ENCODE measurements at regions not wholly inside any gene's neighbourhood (a gene's known extent, or its start where the extent isn't known, plus 50 kb on each side); places are given as distances from the start of the nearest gene placed in this dataset.

DNA sequence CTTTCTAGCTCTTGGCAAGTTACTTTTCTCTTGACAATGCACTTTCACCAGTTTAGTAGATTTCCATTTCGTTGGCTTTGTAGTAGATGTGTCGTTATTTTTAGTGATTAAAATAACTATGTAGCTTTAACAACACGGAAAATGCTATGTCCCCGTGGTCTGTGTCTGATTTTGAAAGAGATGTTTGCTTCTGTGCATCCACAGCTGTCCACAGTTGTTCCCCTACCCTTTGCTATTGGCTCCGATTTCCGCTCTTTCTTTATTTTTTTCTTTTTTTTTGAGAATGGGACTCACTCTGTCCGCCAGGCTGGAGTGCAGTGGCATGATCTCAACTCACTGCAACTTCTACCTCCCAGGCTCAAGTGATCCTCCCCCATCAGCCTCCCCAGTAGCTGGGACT lies 533.9 kb downstream of the IRX1 start:
- no peak for DNase-seq
- Histone ChIP-seq H3K4me1 (ENCODE audit: control insufficient read depth, insufficient read depth, low read length) (no peaks in the 10 kb centered on the region), H3K27ac (ENCODE audit: low read length) (no peak overlapping the region), H3K27me3 (ENCODE audit: control insufficient read depth, insufficient read depth, low read length) (no peaks in the 10 kb centered on the region), H3K9me3 (ENCODE audit: control insufficient read depth, low read depth, low read length) (no peaks in the 10 kb centered on the region), H3K4me3 (ENCODE audit: low read length) (no peak overlapping the region), H3K36me3 (ENCODE audit: control insufficient read depth, insufficient read depth, low read length) (no peaks in the 10 kb centered on the region)
- whole genome bisulfite sequencing (ENCODE audit: insufficient coverage, low lambda C conversion rate), result 86% methylated on average over 2 of the region's 7 CpGs

DNA sequence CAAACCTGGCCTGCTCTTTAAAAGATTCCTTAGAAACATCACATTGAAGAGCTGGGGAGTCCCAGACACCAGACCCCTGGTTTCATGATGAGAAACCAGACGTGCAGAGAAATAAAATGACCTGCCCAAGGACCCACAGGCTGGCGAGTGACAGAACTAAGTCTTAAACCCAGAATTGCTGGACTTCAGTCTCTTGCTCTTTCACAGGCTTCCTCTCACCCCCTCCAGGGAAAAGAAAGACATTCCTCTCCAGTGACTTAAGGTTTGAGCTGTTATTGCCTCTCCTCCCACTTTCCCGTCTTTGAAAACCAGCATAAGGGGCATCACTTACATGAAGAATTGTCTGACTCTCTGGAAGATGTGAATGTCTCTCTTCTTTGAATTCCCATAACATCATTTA lies 535.2 kb downstream of the IRX1 start:
- no CpG with 5 or more reads among the region's 3 CpGs for WGBS (ENCODE audit: insufficient coverage, low lambda C conversion rate)
- DNase-seq, result no peak
- no peaks in the 10 kb centered on the region for H3K27me3 ChIP-seq (ENCODE audit: control insufficient read depth, insufficient read depth, low read length)
- no peaks in the 10 kb centered on the region for H3K9me3 ChIP-seq (ENCODE audit: control insufficient read depth, low read depth, low read length)
- no peaks in the 10 kb centered on the region for H3K36me3 ChIP-seq (ENCODE audit: control insufficient read depth, insufficient read depth, low read length)
- no peak overlapping the region for H3K4me3 ChIP-seq (ENCODE audit: low read length)
- no peaks in the 10 kb centered on the region for H3K4me1 ChIP-seq (ENCODE audit: control insufficient read depth, insufficient read depth, low read length)
- no peak overlapping the region for H3K27ac ChIP-seq (ENCODE audit: low read length)

DNA sequence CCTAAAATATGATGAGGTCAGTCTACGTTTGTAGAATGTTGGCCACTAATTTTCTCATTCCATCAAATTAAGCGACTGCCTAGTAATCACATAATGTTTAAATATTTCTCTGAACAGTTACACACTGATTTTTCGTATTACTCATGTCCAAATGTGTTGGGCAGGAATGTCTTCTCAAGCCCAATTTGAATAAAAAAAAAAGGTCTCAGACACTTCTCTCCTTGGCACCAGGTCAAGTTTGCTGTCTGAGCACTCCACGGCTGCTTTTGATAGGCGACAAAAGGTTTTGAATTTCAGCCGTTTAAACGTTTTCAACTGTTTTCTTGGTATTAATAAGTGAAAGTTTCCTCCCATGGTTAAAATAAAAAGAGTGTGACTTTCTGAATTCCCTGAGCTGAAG lies 542.1 kb downstream of the IRX1 start:
- 100% methylated on average over 2 of the region's 7 CpGs for WGBS (ENCODE audit: insufficient coverage, low lambda C conversion rate)
- no peak for DNase-seq
- no peaks in the 10 kb centered on the region for H3K36me3 ChIP-seq (ENCODE audit: control insufficient read depth, insufficient read depth, low read length)
- H3K9me3 ChIP-seq (ENCODE audit: control insufficient read depth, low read depth, low read length), result no peaks in the 10 kb centered on the region
- H3K27ac ChIP-seq (ENCODE audit: low read length), result no peak overlapping the region
- no peaks in the 10 kb centered on the region for H3K27me3 ChIP-seq (ENCODE audit: control insufficient read depth, insufficient read depth, low read length)
- H3K4me3 ChIP-seq (ENCODE audit: low read length), result no peak overlapping the region
- no peaks in the 10 kb centered on the region for H3K4me1 ChIP-seq (ENCODE audit: control insufficient read depth, insufficient read depth, low read length)

DNA sequence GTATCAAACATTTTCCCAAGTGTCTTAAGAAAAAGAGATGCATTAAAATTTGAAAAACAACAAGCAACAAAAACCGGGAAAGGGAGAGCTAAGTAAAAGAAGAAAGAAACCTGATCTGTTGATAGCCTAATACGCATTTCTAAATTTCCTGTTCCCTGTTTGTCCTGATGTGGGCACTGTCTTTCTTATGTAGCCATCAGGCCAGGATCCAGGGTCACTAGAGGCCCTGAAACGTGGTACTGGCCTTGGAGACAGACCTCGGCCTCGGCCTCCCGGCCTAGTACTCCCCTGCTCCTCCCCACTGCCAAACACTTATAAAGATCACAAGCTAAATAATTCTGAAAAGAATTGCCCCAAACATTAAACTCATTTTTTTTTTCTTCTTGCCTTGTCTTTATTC lies 547.2 kb downstream of the IRX1 start:
- H3K4me1 ChIP-seq (ENCODE audit: control insufficient read depth, insufficient read depth, low read length), result no peaks in the 10 kb centered on the region
- H3K36me3 ChIP-seq (ENCODE audit: control insufficient read depth, insufficient read depth, low read length), result no peaks in the 10 kb centered on the region
- H3K27ac ChIP-seq (ENCODE audit: low read length), result no peak overlapping the region
- DNase-seq, result no peak
- 60% methylated on average over 1 of the region's 6 CpGs for WGBS (ENCODE audit: insufficient coverage, low lambda C conversion rate)
- H3K9me3 ChIP-seq (ENCODE audit: control insufficient read depth, low read depth, low read length), result no peaks in the 10 kb centered on the region
- H3K27me3 ChIP-seq (ENCODE audit: control insufficient read depth, insufficient read depth, low read length), result no peaks in the 10 kb centered on the region
- no peak overlapping the region for H3K4me3 ChIP-seq (ENCODE audit: low read length)

DNA sequence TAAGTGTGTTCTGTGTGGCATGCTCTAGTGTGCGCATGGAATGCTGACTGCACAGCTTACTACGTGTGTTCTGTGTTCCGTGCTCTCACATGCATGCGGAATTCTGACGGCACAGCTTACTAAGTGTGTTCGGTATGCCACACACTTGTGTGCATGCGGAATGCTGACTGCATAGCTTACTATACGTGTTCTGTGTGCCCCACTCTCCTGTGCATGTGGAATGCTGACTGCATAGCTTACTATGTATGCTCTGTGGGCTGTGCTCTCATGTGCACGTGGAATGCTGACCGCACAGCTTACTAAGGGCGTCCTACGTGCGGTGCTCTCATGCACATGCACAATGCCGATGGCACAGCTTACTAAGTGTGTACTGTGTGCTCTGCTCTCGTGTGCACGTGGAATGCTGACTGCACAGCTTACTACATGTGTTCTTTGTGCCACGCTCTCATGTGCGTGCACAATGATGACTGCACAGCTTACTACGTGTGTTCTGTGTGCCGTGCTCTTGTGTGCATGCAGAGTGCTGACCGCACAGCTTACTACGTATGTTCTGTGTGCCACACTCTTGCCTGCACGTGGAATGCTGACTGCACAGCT lies 548.9 kb downstream of the IRX1 start:
- no CpG with 5 or more reads among the region's 23 CpGs for WGBS (ENCODE audit: insufficient coverage, low lambda C conversion rate)
- H3K9me3 ChIP-seq (ENCODE audit: control insufficient read depth, low read depth, low read length), result no peaks in the 10 kb centered on the region
- no peak overlapping the region for H3K27ac ChIP-seq (ENCODE audit: low read length)
- no peak overlapping the region for H3K4me3 ChIP-seq (ENCODE audit: low read length)
- no peaks in the 10 kb centered on the region for H3K4me1 ChIP-seq (ENCODE audit: control insufficient read depth, insufficient read depth, low read length)
- DNase-seq, result no peak
- no peaks in the 10 kb centered on the region for H3K36me3 ChIP-seq (ENCODE audit: control insufficient read depth, insufficient read depth, low read length)
- no peaks in the 10 kb centered on the region for H3K27me3 ChIP-seq (ENCODE audit: control insufficient read depth, insufficient read depth, low read length)

DNA sequence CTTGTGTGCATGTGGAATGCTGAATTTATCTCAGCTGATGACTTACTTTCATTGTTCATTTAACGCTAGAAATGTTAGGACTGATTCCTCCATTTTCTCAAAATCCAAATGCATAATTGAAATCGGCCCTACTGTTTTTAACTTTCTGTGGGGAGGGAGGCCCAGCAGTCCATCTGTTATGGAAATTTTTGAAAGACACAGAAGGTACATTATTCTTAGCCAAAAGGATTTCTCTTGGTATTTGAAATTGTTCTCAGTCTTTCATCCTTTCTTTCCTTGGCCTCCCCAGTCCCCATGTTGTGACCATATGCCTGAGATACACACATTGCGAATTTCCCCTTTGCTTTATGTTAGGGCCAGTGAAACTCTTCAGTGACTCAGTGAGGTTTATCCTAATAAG lies 549.9 kb downstream of the IRX1 start:
- Histone ChIP-seq H3K9me3 (ENCODE audit: control insufficient read depth, low read depth, low read length) (no peaks in the 10 kb centered on the region), H3K4me1 (ENCODE audit: control insufficient read depth, insufficient read depth, low read length) (no peaks in the 10 kb centered on the region), H3K4me3 (ENCODE audit: low read length) (no peak overlapping the region), H3K36me3 (ENCODE audit: control insufficient read depth, insufficient read depth, low read length) (no peaks in the 10 kb centered on the region), H3K27ac (ENCODE audit: low read length) (no peak overlapping the region), H3K27me3 (ENCODE audit: control insufficient read depth, insufficient read depth, low read length) (no peaks in the 10 kb centered on the region)
- DNase-seq, result no peak
- 86% methylated on average over 1 of the region's 3 CpGs for WGBS (ENCODE audit: insufficient coverage, low lambda C conversion rate)

DNA sequence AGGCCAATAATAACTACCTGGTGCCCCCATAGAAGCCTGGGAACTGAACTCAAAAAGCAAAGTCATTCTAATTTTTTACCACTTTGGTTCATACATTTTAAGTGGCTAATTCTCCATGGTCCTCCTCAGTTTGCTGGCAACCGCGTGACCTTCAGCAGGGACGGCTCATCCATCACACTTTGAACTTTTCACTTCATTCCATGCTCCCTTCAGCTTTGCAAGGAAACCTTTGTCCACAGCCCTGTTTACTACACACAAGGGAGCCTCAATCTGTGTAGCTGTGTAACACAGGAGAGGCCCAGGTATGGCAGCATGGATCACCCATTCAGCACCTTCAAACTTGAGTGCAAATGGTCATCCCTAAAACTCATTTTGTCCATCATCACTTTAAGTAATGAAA lies 552.4 kb downstream of the IRX1 start:
- H3K4me1 ChIP-seq (ENCODE audit: control insufficient read depth, insufficient read depth, low read length), result no peaks in the 10 kb centered on the region
- 80% methylated on average over 2 of the region's 3 CpGs for WGBS (ENCODE audit: insufficient coverage, low lambda C conversion rate)
- H3K4me3 ChIP-seq (ENCODE audit: low read length), result no peak overlapping the region
- H3K36me3 ChIP-seq (ENCODE audit: control insufficient read depth, insufficient read depth, low read length), result no peaks in the 10 kb centered on the region
- no peaks in the 10 kb centered on the region for H3K9me3 ChIP-seq (ENCODE audit: control insufficient read depth, low read depth, low read length)
- no peaks in the 10 kb centered on the region for H3K27me3 ChIP-seq (ENCODE audit: control insufficient read depth, insufficient read depth, low read length)
- H3K27ac ChIP-seq (ENCODE audit: low read length), result no peak overlapping the region
- no peak for DNase-seq

DNA sequence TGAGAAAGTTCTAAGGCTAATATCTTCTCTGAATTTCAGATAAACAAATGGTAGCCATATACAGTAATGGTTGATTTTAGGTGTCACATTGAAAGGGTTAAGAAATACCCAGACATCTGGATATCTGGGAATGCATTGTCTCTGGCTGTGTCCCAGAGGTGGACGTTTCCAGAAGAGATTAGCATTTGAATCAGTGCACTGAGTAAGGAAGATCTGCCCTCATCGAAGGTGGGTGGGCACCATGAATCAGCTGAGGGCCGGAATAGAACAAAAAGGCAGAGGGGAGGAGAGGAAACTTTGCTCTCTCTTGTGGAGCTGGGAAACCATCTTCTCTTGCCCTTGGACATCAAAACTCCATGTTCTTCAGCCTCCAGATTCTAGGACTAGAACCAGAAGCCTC lies 554.4 kb downstream of the IRX1 start:
- H3K27me3 ChIP-seq (ENCODE audit: control insufficient read depth, insufficient read depth, low read length), result no peaks in the 10 kb centered on the region
- H3K4me1 ChIP-seq (ENCODE audit: control insufficient read depth, insufficient read depth, low read length), result no peaks in the 10 kb centered on the region
- no peak for DNase-seq
- WGBS (ENCODE audit: insufficient coverage, low lambda C conversion rate), result no CpG with 5 or more reads among the region's 3 CpGs
- H3K36me3 ChIP-seq (ENCODE audit: control insufficient read depth, insufficient read depth, low read length), result no peaks in the 10 kb centered on the region
- no peak overlapping the region for H3K4me3 ChIP-seq (ENCODE audit: low read length)
- no peak overlapping the region for H3K27ac ChIP-seq (ENCODE audit: low read length)
- H3K9me3 ChIP-seq (ENCODE audit: control insufficient read depth, low read depth, low read length), result no peaks in the 10 kb centered on the region

DNA sequence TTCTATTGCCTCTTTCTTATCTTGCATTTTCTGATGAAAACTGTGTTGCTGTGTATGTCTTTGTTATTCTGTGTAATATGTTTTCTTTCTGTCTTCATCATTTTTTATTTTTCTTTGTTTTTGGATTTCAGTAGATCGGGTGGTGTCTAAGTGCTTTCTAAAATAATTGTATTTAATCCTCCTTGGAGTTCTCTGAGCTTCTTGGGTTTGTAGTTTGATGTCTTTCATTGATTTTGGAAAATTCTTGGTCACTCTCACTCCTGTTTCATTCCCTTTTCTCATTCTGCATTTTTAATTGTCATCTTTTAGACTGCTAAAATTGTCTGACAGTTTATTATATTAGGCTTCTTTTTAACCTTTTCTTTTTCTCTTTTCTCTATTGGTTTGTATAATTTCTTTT lies 560.5 kb downstream of the IRX1 start:
- DNase-seq, result no peak
- no peaks in the 10 kb centered on the region for H3K4me1 ChIP-seq (ENCODE audit: control insufficient read depth, insufficient read depth, low read length)
- WGBS (ENCODE audit: insufficient coverage, low lambda C conversion rate), result 88% methylated on average over 1 of the region's 1 CpG
- no peak overlapping the region for H3K4me3 ChIP-seq (ENCODE audit: low read length)
- no peaks in the 10 kb centered on the region for H3K9me3 ChIP-seq (ENCODE audit: control insufficient read depth, low read depth, low read length)
- no peak overlapping the region for H3K27ac ChIP-seq (ENCODE audit: low read length)
- H3K36me3 ChIP-seq (ENCODE audit: control insufficient read depth, insufficient read depth, low read length), result no peaks in the 10 kb centered on the region
- H3K27me3 ChIP-seq (ENCODE audit: control insufficient read depth, insufficient read depth, low read length), result no peaks in the 10 kb centered on the region

DNA sequence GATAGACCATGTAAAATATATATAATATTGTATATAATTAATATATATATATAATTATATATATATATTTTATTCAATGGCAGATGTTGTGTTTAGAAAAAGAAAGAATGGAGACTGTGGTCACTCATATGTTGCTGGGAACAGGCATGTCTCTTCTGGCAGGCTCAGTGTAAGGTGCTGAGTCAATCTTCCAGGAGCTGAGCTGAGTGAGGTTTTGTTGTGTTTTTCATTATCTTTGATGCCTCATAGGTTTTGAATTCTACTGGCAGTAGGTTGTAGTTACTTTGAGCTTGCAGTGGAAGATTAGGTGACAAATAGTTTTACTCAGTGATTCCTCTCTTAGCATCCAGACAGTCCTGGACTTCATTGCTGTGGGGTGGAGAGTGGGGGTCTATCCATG lies 561.3 kb downstream of the IRX1 start:
- no peak for DNase-seq
- no peak overlapping the region for H3K4me3 ChIP-seq (ENCODE audit: low read length)
- H3K27ac ChIP-seq (ENCODE audit: low read length), result no peak overlapping the region
- no peaks in the 10 kb centered on the region for H3K36me3 ChIP-seq (ENCODE audit: control insufficient read depth, insufficient read depth, low read length)
- no peaks in the 10 kb centered on the region for H3K27me3 ChIP-seq (ENCODE audit: control insufficient read depth, insufficient read depth, low read length)
- no peaks in the 10 kb centered on the region for H3K4me1 ChIP-seq (ENCODE audit: control insufficient read depth, insufficient read depth, low read length)
- no peaks in the 10 kb centered on the region for H3K9me3 ChIP-seq (ENCODE audit: control insufficient read depth, low read depth, low read length)

DNA sequence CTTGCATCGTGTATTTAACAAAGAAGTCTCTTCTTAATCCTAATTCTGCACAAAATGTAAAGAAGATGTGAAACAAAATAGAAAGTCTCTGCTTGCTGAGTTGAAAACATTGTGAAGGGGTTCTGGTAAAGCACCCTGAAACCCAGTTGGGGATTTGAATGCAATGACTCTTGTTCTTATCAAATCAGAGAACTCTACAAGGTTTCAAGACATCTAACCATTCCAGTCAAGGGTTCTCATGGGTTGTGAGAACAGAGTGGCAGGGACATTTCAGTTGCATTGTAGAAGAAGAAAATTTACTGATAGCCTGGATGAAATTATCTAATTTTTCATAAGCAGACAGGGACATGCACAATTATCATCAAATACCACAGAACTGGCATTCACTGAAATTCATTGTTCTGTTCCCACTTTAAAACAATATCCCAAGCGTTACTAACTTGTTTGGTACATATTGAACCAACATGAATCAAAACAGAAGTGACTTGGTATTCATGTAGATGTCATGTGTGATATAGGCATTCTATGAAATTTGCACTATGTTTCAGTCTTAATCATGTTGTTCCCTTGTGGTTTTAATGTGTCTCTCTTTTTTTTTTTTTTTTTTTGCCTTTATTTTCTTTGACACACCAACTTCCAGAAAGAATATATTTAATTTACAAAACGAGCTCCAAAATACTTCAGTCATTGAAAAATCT lies 563.3 kb downstream of the IRX1 start:
- no peaks in the 10 kb centered on the region for H3K36me3 ChIP-seq (ENCODE audit: control insufficient read depth, insufficient read depth, low read length)
- H3K4me3 ChIP-seq (ENCODE audit: low read length), result no peak overlapping the region
- no peak overlapping the region for H3K27ac ChIP-seq (ENCODE audit: low read length)
- H3K4me1 ChIP-seq (ENCODE audit: control insufficient read depth, insufficient read depth, low read length), result no peaks in the 10 kb centered on the region
- H3K27me3 ChIP-seq (ENCODE audit: control insufficient read depth, insufficient read depth, low read length), result no peaks in the 10 kb centered on the region
- WGBS (ENCODE audit: insufficient coverage, low lambda C conversion rate), result 69% methylated on average over 2 of the region's 3 CpGs
- H3K9me3 ChIP-seq (ENCODE audit: control insufficient read depth, low read depth, low read length), result no peaks in the 10 kb centered on the region
- no peak for DNase-seq
